HG03139 (cell line): ENCODE measurements at regions not wholly inside any gene's neighbourhood (a gene's known extent, or its start where the extent isn't known, plus 50 kb on each side); places are given as distances from the start of the nearest gene placed in this dataset.

ENCODE experiments used
- ATAC-seq: cut with Tn5 transposase; IDR thresholded peaks from one replicate; pipeline ENCODE4 v1.9.1; 2021; ENCODE audit not compliant: unreplicated experiment

DNA sequence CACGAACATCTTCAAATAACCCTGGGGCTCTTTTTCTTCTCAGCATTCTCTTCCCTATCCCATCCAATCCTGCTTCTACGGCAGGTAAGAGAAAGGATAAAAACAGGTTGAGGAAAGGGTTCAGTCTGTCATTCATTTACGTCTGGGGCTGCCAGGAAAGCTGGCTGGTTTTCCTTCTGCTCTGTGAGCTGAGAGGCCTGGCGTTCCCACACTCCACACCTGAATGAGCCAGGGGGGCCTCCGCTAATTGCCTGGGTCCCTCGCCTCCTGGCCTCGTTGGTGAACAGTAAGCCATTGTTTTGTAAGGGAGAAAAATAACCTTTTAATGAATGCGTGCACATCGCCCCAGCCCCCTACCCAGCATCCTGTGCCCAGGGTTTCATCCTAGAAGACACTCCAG lies 70.8 kb upstream of the SIM2 start:
- no peak for ATAC-seq

DNA sequence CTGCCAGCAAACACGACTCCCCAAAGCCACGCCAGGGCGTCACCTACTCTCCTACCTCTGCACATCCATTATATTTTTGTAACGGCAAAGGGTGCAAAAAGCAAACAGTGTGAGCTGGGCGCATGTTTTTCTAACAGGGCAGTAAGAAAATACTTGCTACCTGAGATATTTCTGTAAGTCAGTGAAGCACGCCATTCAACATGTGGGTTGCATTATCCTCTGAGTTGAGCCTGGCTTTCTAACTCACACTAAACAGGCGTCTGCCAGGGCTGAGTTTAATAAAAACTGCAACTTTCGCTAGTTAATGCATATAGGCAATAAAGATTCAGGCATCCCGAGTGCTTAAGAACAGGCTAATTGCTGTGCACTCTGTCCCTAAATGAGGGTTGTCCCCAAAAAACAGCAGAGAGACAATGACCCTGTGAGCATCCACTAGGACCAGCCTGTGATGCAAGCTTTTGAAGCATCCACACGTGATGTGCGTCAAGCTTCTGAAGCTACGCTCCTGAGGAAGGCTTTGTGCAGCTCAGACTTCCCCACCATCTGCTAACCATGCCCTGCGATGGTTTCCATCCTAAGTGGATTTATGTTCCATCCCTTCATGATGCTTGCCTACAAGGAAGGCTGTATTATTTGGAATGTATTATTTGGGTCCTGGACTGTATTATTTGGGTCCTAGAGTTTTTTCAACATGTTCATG lies 70.0 kb upstream of the SIM2 start:
- ATAC-seq, result no peak

DNA sequence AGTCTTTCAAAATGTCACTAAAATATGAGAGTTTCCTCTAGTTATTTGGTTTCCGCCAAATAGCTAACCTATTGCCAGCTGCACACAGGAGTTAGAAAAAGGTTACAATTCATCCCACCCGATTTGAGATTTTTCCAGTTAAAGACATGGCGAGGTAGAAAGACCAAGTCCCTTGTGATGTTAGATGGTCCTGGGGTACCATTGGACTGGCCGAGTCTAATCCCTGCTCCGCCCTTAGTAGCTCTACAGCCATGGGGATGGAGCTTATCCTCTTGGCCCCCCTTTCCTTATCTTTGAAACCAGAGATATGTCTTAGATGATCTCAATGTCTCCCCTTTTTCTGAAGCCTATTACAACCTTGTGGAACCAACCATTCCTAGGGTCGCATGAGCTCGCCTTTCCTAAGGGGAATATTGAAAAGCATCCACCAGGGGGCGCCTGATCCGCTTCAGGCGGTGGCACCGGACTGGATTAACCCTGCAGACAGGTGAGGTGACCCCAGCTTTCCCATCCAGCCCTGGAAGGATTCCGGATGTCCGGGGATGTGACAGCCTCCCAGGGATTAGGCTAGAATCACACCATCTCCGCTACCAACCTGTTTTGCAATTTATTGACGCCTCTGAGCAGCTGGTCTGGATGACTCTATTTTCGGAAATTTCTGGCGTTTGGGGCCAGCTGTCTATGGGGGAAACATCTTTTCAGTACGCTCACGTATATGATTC lies 68.3 kb upstream of the SIM2 start:
- ATAC-seq, result no peak

DNA sequence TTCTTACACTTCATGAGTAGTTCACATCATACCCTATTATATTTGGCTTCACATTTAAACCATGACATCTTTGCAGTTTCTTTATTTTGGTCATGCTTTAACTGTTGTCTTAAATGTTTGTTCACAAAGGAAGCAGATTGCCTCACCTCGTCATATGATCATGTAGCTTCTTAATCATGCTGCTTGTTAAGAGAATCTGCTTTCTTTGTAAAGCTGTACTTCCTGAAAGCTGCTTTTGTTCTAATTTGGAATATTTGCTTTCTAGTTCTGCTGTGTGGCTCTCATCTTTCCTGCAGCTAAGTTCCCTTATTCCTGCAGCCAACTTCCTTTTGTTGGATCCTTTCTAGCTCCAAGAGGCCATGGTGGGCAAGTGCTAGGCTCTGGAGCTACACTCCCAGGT lies 62.9 kb upstream of the SIM2 start:
- no peak for ATAC-seq

DNA sequence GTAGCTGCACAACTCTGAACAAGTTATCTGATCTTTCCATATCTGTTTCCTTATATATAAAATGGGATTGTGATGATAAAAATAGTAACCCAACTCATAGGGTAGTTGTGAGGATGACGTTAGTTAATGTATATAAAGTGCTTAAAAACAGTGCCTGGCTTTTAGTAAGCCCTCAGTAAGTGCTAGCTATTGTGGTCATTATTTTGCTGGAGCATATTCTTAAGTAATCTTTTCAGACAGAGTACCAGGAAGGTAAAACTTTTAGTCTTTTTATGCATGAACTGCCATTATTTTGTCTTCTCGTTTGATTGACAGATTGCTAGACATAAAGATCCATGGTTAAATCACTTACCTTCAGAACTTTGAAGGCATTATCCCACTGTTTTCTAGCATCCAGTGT lies 62.5 kb upstream of the SIM2 start:
- no peak for ATAC-seq

DNA sequence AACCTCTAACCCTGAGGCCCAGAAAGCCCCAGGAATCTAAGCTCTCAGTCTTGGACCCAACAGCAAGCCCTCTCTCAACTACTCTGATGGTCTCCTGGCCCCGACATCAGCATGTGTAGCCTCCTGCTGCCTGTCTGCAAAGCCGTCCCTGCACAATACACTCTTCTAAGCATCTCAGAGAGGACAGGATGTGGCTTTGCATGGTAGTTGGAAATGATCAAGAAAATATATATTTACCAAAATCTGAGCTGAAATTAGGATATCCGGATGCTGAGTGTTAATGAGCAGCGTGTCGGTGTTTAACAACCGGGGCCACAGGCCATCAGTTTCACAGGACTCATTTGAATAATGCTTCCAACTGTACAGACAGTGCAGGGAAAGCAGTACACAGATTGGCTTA lies 59.1 kb upstream of the SIM2 start:
- ATAC-seq, result no peak

DNA sequence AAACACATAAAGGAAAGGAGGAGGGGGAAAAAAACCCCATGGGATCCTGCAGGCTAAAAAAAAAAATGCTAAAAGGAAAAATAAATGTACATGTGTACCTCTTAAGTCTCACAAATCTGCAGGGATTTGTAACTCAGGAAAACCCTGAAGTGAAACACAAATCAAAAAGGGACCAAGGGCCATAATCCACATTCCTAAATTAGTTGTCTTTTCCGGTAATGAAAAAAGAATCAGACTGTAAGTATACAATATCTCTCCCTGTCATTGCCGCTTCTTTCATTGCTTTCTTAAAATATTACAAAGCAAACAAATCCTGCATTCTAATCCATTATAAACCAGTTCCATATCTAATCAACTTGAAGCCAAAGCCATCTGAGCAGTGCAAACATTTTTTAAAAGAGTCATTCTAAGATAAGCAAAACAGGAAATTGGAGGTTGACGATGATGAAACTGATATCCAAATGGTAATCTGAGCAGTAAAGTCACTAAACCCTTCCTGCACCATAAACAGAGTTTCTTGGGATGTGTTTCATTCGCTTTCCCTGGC lies 58.7 kb upstream of the SIM2 start:
- ATAC-seq, result no peak

DNA sequence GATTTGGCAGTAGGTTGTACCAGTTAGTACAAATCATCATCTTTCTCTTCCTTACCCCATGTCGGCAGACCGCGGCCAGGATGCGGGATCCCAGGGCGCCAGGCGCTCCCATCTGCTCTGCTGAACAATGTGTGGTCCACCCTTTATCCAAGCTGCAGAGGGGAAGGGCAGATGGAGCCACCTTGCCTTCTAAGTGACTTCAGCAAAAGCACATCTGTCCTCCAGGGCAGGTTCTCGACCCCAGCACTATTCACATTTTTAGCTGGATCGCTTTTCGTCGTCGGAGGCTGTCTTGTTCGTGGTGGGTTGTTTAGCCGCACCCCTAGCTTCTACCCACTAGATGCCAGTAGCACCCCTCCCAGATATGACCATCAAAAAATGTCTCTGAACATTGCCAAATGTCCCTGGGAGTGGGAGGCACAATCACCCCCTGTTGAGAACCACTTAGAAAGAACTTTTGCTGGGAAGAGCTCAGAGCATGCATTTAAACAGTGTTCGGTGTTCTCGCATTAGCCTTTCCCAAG lies 58.1 kb upstream of the SIM2 start:
- ATAC-seq, result no peak

DNA sequence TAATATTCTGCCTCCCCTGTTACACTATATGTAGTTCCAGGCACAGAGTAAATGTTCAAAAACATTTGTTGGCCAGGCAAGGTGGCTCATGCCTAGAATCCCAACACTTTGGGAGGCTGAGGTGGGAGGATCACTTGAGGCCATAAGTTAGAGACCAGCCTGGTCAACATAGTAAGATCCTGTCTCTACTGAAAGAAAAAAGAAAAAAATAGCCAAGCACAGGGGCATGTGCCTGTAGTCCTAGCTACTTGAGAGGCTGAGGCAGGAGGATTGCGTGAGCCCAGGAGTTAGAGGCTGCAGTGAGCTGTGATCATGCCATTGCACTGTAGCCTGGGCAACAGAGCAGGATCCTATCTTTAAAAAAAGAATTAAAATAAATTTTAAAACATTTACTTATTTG lies 57.6 kb upstream of the SIM2 start:
- no peak for ATAC-seq

DNA sequence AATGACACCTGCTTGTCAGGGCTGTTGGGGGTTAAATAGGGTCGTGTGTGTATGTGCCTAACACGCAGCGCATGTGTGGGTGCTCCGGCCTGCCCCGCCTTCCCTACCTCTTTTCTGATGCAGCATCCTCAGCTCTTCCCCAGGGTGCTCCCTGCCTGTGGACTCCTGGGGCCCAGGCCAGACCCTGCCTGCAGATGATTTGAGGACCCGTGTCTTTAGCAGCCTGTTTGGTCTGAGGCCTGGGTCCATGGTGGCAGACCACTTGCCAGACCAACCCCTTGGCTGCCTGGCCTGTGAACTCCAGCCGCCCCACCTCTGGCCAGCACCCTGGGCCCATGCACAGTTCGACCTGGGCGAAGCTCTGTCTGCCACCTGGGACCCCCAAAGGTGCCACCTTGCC lies 57.0 kb upstream of the SIM2 start:
- ATAC-seq, result no peak

DNA sequence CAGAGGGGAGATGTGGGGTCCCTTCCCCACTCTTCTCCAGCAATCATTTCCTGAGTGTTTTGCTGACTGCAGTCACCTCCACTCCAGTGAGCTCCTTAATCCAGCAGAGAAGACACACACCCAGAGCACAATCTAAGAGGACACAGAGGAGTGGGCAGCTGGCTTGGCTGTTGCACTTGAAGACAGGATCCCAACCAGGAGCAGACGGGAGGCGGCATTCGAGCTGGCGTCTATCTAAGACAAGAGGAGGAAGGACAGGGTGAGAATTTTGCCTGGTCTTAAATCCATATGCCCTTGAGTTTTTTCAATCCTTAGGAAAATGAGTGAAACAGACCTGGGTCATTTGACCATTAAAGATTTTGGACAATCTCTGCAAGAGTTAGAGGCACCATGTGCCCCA lies 56.1 kb upstream of the SIM2 start:
- ATAC-seq, result no peak

DNA sequence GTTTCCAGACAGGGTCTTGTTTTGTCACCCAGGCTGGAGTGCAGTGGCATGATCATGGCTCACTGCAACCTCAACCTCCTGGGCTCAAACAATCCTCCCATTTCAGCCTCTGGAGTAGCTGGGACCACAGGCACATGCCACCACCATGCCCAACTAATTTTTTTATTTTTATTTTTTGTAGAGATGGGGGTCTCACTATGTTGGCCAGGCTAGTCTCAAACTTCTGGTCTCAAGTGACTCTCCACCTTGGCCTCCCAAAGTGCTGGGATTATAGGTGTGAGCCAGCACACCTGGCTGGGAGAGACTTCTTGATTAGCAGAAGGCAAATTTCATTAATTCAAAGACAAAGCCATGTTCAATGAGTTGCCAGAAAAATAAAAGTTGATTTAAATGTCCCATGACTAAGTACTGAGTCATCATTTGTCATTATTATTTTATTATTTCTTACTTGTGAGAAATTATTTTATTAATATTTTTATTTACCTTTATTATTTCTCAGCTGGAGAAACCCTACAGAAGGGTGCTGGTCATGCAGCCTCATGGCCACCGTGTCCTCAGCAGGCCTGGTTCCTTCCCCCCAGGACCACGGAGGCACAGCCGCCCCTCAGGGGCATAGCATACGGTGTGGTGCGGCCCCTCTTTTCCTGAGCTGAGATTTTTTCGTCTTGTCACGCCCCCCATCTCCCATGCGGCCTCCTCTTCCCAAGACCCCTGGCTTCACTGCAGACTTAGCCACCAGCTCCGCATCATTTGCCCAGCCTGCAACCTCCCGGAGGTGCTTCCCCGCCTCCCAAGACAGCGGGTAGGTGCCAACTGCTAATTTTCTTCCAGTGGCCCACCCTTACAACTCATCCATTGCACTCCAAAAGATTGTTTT lies 55.3 kb upstream of the SIM2 start:
- ATAC-seq, result no peak

DNA sequence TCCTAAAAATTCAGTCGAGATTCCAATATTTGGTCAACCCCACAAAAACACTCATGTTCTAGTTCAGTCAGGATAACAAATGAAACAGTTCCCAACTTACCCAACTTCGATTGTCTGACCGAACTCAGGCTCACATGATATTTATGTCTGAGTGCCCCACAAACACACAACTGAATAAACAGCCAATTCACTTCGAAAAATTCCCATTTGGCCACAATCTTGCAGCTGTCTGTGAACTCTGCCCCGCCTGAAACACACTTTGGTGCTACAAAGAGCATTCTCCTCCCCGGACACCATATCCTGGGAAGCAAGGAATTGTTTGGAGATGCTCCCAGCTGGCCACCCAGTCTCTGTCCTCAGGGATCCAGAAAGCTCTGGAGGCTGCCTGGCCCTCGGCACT lies 52.9 kb upstream of the SIM2 start:
- no peak for ATAC-seq

DNA sequence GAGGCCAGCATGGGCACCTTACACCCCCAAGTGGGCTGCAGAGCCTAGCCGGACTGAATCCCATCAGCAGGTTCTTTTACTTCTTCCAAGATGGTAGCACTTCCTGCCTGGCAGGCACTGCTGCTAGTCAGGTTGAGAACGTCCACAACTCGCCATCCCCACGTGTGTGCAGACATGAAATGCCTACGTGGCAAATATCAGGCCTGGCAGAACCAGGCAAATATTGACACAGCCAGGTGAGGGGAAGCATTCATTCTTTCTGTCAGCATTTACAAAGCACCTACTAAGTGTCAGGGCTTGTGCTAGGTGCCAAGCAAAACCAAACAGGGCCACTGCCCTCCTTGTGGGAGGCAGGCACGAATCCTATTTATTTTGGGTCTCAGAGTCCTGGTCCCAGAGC lies 52.3 kb upstream of the SIM2 start:
- ATAC-seq, result no peak

DNA sequence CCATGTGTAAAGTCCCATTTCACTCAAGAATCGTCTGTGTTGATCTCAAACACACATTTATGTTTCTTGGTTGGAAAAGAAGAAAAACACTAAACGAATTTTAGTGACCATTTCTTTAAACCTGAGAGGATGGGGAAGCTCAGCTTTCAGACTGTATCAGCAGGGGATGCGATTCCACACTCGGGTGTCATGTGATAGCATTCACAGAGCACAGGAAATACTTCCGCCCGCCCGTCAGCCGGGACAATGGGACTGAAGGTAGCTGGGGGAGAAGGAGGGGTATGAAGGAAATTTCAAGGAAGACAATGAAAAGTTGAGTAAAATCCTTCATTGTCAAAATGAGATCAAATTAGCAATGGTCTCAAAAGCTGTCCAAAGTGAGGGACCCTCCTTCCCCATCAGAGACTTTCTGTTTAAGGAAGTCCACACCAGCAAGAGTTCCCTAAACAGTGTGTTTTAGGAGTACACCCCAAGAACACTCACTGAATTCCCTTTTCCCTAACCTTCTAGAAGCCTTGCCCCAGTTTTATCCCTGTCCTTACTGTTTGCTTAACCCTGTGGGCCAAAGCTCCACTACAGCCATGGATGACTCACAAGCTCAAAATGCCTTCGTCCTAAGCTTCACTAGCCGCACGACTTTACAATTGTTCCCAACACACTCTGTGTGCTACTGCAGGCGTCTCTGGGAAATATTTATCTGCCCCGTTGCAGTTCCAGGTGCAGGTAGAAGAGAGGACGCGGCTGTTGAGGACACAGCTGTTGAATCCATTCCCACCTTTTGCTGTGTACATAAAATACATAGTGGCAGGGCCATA lies 51.4 kb upstream of the SIM2 start:
- ATAC-seq, result no peak
